OCI-LY7 (cell line): ENCODE measurements at regions not wholly inside any gene's neighbourhood (a gene's known extent, or its start where the extent isn't known, plus 50 kb on each side); places are given as distances from the start of the nearest gene placed in this dataset.

Experiments used
- BruUV-seq: library from RNA; stranded (reverse); fragments of 400-500 nt; replicated peaks from 2 replicates; lab custom pipeline; 2021; lab: Mats Ljungman, UMichigan
- CTCF ChIA-PET: fragments of 300-600 bp; sonication (Branson Sonifier 250); formaldehyde crosslinking; loops from one replicate; lab custom pipeline; 2022; ENCODE audit warnings: antibody characterized with exemption; ENCODE audit not compliant: unreplicated experiment; lab: Charles Lee
- POLR2A ChIA-PET: fragments of 300-600 bp; sonication (Branson Sonifier 250); formaldehyde crosslinking; loops from one replicate; lab custom pipeline; 2022; ENCODE audit warnings: antibody characterized with exemption; lab: Charles Lee
- DNase-seq: peaks from one replicate; pipeline ENCODE4 v3.0.0-alpha.2; 2015; ENCODE audit warnings: low spot score
- H2AFZ ChIP-seq: fragments of 200-600 bp; sonication (generic), shearing (Covaris generic); 2 replicates; pipeline ENCODE4 v1.6.1; 2014; ENCODE audit warnings: mild to moderate bottlenecking, antibody characterized with exemption, low read length, moderate library complexity
- H3K27ac ChIP-seq: fragments of 200-600 bp; sonication (generic); 2 replicates; pipeline ENCODE4 v1.5.1; 2014; ENCODE audit warnings: mixed run types, low read depth, mild to moderate bottlenecking, moderate library complexity, low read length, inconsistent platforms; ENCODE audit not compliant: poor library complexity, severe bottlenecking
- H3K36me3 ChIP-seq: fragments of 200-600 bp; sonication (generic); 2 replicates; pipeline ENCODE4 v1.6.1; 2014; ENCODE audit warnings: mild to moderate bottlenecking, antibody characterized with exemption, low read length, moderate library complexity, mixed read lengths; ENCODE audit not compliant: insufficient read depth
- H3K4me1 ChIP-seq: fragments of 200-600 bp; sonication (generic); 2 replicates; pipeline ENCODE4 v1.5.1; 2014; ENCODE audit warnings: mild to moderate bottlenecking, low read length; ENCODE audit not compliant: insufficient read depth, poor library complexity, severe bottlenecking
- H3K4me2 ChIP-seq: fragments of 200-600 bp; sonication (generic); 2 replicates; pipeline ENCODE4 v1.6.1; 2014; ENCODE audit warnings: mild to moderate bottlenecking, low read length
- H3K4me3 ChIP-seq: fragments of 200-600 bp; sonication (generic); 2 replicates; pipeline ENCODE4 v1.5.1; 2014; ENCODE audit warnings: mild to moderate bottlenecking, low read depth, low read length; ENCODE audit not compliant: poor library complexity, severe bottlenecking
- H3K79me2 ChIP-seq: fragments of 200-600 bp; sonication (generic); 2 replicates; pipeline ENCODE4 v1.6.1; 2016; ENCODE audit warnings: low read depth, mild to moderate bottlenecking, low read length, moderate library complexity, mixed read lengths; ENCODE audit not compliant: insufficient read depth
- H3K9me2 ChIP-seq: fragments of 200-600 bp; sonication (generic); 2 replicates; pipeline ENCODE4 v1.6.1; 2016; ENCODE audit warnings: mild to moderate bottlenecking, low read length, mixed read lengths; ENCODE audit not compliant: insufficient read depth
- H3K9me3 ChIP-seq: fragments of 200-600 bp; sonication (generic); 2 replicates; pipeline ENCODE4 v1.6.1; 2014; ENCODE audit warnings: mild to moderate bottlenecking, mixed run types, low read length, mixed read lengths
- H4K20me1 ChIP-seq: fragments of 200-600 bp; sonication (generic); 2 replicates; pipeline ENCODE4 v1.6.1; 2014; ENCODE audit warnings: mild to moderate bottlenecking, antibody characterized with exemption, low read length, moderate library complexity, mixed read lengths; ENCODE audit not compliant: insufficient read depth
- CTCF ChIP-seq: fragments of 200-600 bp; sonication (generic); conservative IDR thresholded peaks from 2 replicates; pipeline ENCODE4 v1.5.1; 2014; ENCODE audit warnings: mild to moderate bottlenecking, antibody characterized with exemption, low read length, moderate library complexity, mixed read lengths
- EZH2phosphoT487 ChIP-seq: fragments of 200-600 bp; sonication (generic); IDR thresholded peaks from 2 replicates; pipeline ENCODE4 v1.6.1; 2018; ENCODE audit warnings: low read depth, borderline replicate concordance, mild to moderate bottlenecking, mixed run types, antibody characterized with exemption, low read length, moderate library complexity, mixed read lengths
- intact Hi-C: fragments of 100-400 bp; cut with micrococcal nuclease; formaldehyde crosslinking; loops from one replicate; pipeline ENCODE4 v1.10.0; 2022; ENCODE audit not compliant: unreplicated experiment

GRCh38 chr13:52906122-52906903 is 57.9 kb upstream of the PCDH8 start:
- Histone ChIP-seq H3K9me3 (no peaks in the 10 kb centered on the region), H3K9me2 (no peaks in the 10 kb centered on the region), H2AFZ (no peak overlapping the region), H3K79me2 (no peaks in the 10 kb centered on the region), H3K27ac (no peak overlapping the region), H3K36me3 (no peaks in the 10 kb centered on the region), H3K4me2 (no peak overlapping the region), H3K4me1 (peaks cover 8% of the 10 kb centered on the region), H3K4me3 (no peak overlapping the region), H4K20me1 (no peaks in the 10 kb centered on the region)
- POLR2A ChIA-PET = no interaction called here
- intact Hi-C loops = no loop called here
- CTCF ChIA-PET = no interaction called here
- no TSS peak for BruUV-seq
- no peak for DNase-seq
- TF ChIP-seq EZH2phosphoT487 (no peak), CTCF (no peak)

GRCh38 chr13:52905701-52906100 is 57.3 kb upstream of the PCDH8 start:
- no peak for TF ChIP-seq EZH2phosphoT487
- Histone ChIP-seq H4K20me1 (no peaks in the 10 kb centered on the region), H3K27ac (no peak overlapping the region), H3K4me1 (peaks cover 8% of the 10 kb centered on the region), H3K9me2 (no peaks in the 10 kb centered on the region), H3K36me3 (no peaks in the 10 kb centered on the region), H3K4me3 (no peak overlapping the region), H2AFZ (no peak overlapping the region), H3K9me3 (no peaks in the 10 kb centered on the region), H3K79me2 (no peaks in the 10 kb centered on the region), H3K4me2 (no peak overlapping the region)
- ChIA-PET CTCF (no interaction called here), POLR2A (no interaction called here)
- intact Hi-C loops = no loop called here
- no TSS peak for BruUV-seq
- no peak for DNase-seq

GRCh38 chr13:52903320-52903719 is 54.9 kb upstream of the PCDH8 start:
- intact Hi-C loops = no loop called here
- Histone ChIP-seq H3K9me2 (no peaks in the 10 kb centered on the region), H3K4me2 (no peak overlapping the region), H3K9me3 (no peaks in the 10 kb centered on the region), H3K27ac (no peak overlapping the region), H4K20me1 (no peaks in the 10 kb centered on the region), H3K79me2 (no peaks in the 10 kb centered on the region), H3K4me3 (no peak overlapping the region), H3K4me1 (peaks cover 8% of the 10 kb centered on the region), H3K36me3 (no peaks in the 10 kb centered on the region), H2AFZ (no peak overlapping the region)
- DNase-seq = peak; percentile 47
- TF ChIP-seq EZH2phosphoT487 (no peak), CTCF (no peak)
- POLR2A ChIA-PET = interaction anchor here (0.8 to 1.3 kb wide), 2 partner anchors 18 to 19 kb away, joined by 3 to 4 read pairs; no protein-coding TSS in a partner anchor
- CTCF ChIA-PET = interaction anchor here (1.6 kb wide), 1 partner anchor 13 kb away, joined by 8 read pairs; no protein-coding TSS in a partner anchor
- no TSS peak for BruUV-seq
